HG03571 (cell line): ENCODE measurements at regions not wholly inside any gene's neighbourhood (a gene's known extent, or its start where the extent isn't known, plus 50 kb on each side); places are given as distances from the start of the nearest gene placed in this dataset.
A peak's percentile ranks its signal among the peaks of the same experiment; 100 is the strongest.

Experiments used
- ATAC-seq: cut with Tn5 transposase; IDR thresholded peaks from one replicate; pipeline ENCODE4 v1.9.1; 2021; ENCODE audit not compliant: unreplicated experiment

- no peak for ATAC-seq
Measured at GRCh38 chr12:63321373-63321772, 170.4 kb upstream of the AVPR1A start.

- no peak for ATAC-seq
Measured at GRCh38 chr12:63319936-63320633, 169.1 kb upstream of the AVPR1A start.

GRCh38 chr12:63319386-63319785, 168.4 kb upstream of the AVPR1A start:
- peak; percentile 70 for ATAC-seq

GRCh38 chr12:63318933-63319332, 167.9 kb upstream of the AVPR1A start:
- no peak for ATAC-seq

GRCh38 chr12:63318313-63318712, 167.3 kb upstream of the AVPR1A start:
- no peak for ATAC-seq

- ATAC-seq: no peak
Measured at GRCh38 chr12:63317880-63318279, 166.9 kb upstream of the AVPR1A start.

- ATAC-seq: no peak
Measured at GRCh38 chr12:63317286-63317846, 166.4 kb upstream of the AVPR1A start.

GRCh38 chr12:63313139-63313538, 162.1 kb upstream of the AVPR1A start:
- ATAC-seq: peak; percentile 46

GRCh38 chr12:63308671-63309070, 157.7 kb upstream of the AVPR1A start:
- no peak for ATAC-seq

- ATAC-seq: no peak
Measured at GRCh38 chr12:63307849-63308248, 156.8 kb upstream of the AVPR1A start.

GRCh38 chr12:63305901-63306875, 155.2 kb upstream of the AVPR1A start:
- ATAC-seq: peak; percentile 31

GRCh38 chr12:63304887-63305316, 153.9 kb upstream of the AVPR1A start:
- peak; percentile 52 for ATAC-seq

- ATAC-seq: peak; percentile 8
Measured at GRCh38 chr12:63302941-63303536, 152.0 kb upstream of the AVPR1A start.

- ATAC-seq: peak; percentile 72
Measured at GRCh38 chr12:63302269-63302940, 151.4 kb upstream of the AVPR1A start.

- no peak for ATAC-seq
Measured at GRCh38 chr12:63301311-63301710, 150.3 kb upstream of the AVPR1A start.

- no peak for ATAC-seq
Measured at GRCh38 chr12:63298386-63298930, 147.5 kb upstream of the AVPR1A start.

GRCh38 chr12:63294327-63294632, 143.3 kb upstream of the AVPR1A start:
- peak; percentile 84 for ATAC-seq

- no peak for ATAC-seq
Measured at GRCh38 chr12:63292471-63293221, 141.6 kb upstream of the AVPR1A start.

- ATAC-seq: peak; percentile 75
Measured at GRCh38 chr12:63276537-63277365, 125.8 kb upstream of the AVPR1A start.
